ENCODE measurements at regions not wholly inside any gene's neighbourhood (a gene's known extent, or its start where the extent isn't known, plus 50 kb on each side); places are given as distances from the start of the nearest gene placed in this dataset.

DNA sequence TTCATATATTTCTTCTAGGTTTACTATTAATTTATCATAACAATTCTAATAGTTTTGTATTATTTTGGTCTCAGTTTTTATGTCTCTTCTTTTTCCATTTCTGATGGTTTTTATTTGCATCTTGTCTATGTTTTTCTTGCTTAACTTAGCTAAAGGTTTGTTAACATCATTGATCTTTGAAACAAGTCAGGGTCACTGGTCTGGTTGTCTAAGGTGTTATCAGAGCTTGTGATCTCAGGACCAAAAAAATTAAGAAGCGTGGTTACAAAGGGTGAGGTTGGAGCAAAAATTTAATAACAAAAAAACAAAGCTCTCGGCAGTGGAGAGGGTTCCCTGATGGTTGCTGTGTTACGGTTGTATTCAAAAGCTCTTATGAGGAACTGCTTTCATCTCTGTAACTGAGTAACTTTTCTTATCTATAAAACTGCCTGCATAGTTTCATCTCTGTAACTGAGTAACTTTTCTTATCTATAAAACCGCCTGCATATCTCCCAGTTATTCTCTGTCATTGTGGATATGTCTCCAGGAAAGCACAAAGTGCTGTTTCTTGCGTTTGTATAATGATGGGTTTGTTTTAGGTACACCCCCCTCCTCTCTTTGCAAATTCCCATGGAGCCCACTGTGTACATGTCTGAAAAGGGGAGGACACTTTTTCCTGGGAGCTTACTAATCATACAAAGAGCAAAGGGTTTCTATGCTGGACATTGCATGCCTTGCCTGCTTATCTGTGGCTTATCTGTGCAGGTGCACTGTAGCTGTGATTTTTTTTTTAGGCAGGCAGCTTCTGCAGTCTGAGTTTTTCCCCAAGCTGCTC is 62.4 kb upstream of the UGT2B15 start:
- no peak for TF ChIP-seq CTCF (IDR thresholded peaks at IDR 0.05)
- TF ChIP-seq POLR2A (IDR thresholded peaks at IDR 0.05), result no peak
